HG02884 (cell line): ENCODE measurements at regions not wholly inside any gene's neighbourhood (a gene's known extent, or its start where the extent isn't known, plus 50 kb on each side); places are given as distances from the start of the nearest gene placed in this dataset.

ENCODE experiments used
- ATAC-seq: cut with Tn5 transposase; IDR thresholded peaks from one replicate; pipeline ENCODE4 v1.9.1; 2021; ENCODE audit warnings: mild to moderate bottlenecking, moderate library complexity; ENCODE audit not compliant: unreplicated experiment

- no peak for ATAC-seq
These were observed 314.4 kb upstream of the IRX4 start for GRCh38 chr5:2196989-2197619.

- no peak for ATAC-seq
These were observed 313.7 kb upstream of the IRX4 start for GRCh38 chr5:2196416-2196815.

GRCh38 chr5:2194949-2195348 is 312.2 kb upstream of the IRX4 start:
- no peak for ATAC-seq

GRCh38 chr5:2194236-2194555 is 311.5 kb upstream of the IRX4 start:
- ATAC-seq: no peak

- no peak for ATAC-seq
These were observed 311.0 kb upstream of the IRX4 start for GRCh38 chr5:2193542-2194235.

- no peak for ATAC-seq
These were observed 310.4 kb upstream of the IRX4 start for GRCh38 chr5:2193142-2193541.

- ATAC-seq: no peak
These were observed 309.8 kb upstream of the IRX4 start for GRCh38 chr5:2192496-2192895.

- ATAC-seq: no peak
These were observed 309.2 kb upstream of the IRX4 start for GRCh38 chr5:2191972-2192371.

- no peak for ATAC-seq
These were observed 307.8 kb upstream of the IRX4 start for GRCh38 chr5:2190549-2190948.

GRCh38 chr5:2188661-2189060 is 305.9 kb upstream of the IRX4 start:
- no peak for ATAC-seq

GRCh38 chr5:2188137-2188536 is 305.4 kb upstream of the IRX4 start:
- ATAC-seq: no peak

- ATAC-seq: no peak
These were observed 305.0 kb upstream of the IRX4 start for GRCh38 chr5:2187687-2188086.

- no peak for ATAC-seq
These were observed 304.4 kb upstream of the IRX4 start for GRCh38 chr5:2187156-2187555.

GRCh38 chr5:2186472-2187015 is 303.8 kb upstream of the IRX4 start:
- ATAC-seq: no peak

GRCh38 chr5:2185646-2186471 is 303.1 kb upstream of the IRX4 start:
- ATAC-seq: no peak

GRCh38 chr5:2184563-2185540 is 302.1 kb upstream of the IRX4 start:
- no peak for ATAC-seq

- ATAC-seq: no peak
These were observed 301.3 kb upstream of the IRX4 start for GRCh38 chr5:2184026-2184366.

GRCh38 chr5:2183154-2184025 is 300.7 kb upstream of the IRX4 start:
- no peak for ATAC-seq

- ATAC-seq: no peak
These were observed 299.3 kb upstream of the IRX4 start for GRCh38 chr5:2182020-2182419.

- ATAC-seq: no peak
These were observed 298.8 kb upstream of the IRX4 start for GRCh38 chr5:2181557-2181956.
